A549 (cell line): ENCODE measurements at regions not wholly inside any gene's neighbourhood (a gene's known extent, or its start where the extent isn't known, plus 50 kb on each side); places are given as distances from the start of the nearest gene placed in this dataset.

Source experiments
- CBX8 ChIP-seq: fragments of 200-600 bp; sonication (generic); IDR thresholded peaks from 2 replicates; pipeline ENCODE4 v1.6.1; 2016
- HDAC2 ChIP-seq: fragments of 200-600 bp; sonication (generic); IDR thresholded peaks from 2 replicates; pipeline ENCODE4 v1.6.1; 2016
- HOXB13 ChIP-seq: fragments of 250-450 bp; sonication (Bioruptor Pico); IDR thresholded peaks from 2 replicates; pipeline ENCODE4 v1.5.0; 2020; ENCODE audit warnings: low read depth, mild to moderate bottlenecking, moderate library complexity
- RARB ChIP-seq: fragments of 250-450 bp; sonication (Bioruptor Pico); IDR thresholded peaks from 2 replicates; pipeline ENCODE4 v1.8.0; 2021; ENCODE audit warnings: mild to moderate bottlenecking, moderate library complexity
- TF ChIP-seq, protein P1 (sequence below): fragments of >200 bp; sonication (Bioruptor Twin); formaldehyde crosslinking; IDR thresholded peaks from 3 replicates; pipeline ENCODE4 v1.5.1; 2016
- TF ChIP-seq, protein P2 (sequence below): fragments of 200-600 bp; sonication (generic); IDR thresholded peaks from 2 replicates; pipeline ENCODE4 v1.6.1; 2016; ENCODE audit warnings: antibody characterized with exemption, mild to moderate bottlenecking, moderate library complexity

DNA sequence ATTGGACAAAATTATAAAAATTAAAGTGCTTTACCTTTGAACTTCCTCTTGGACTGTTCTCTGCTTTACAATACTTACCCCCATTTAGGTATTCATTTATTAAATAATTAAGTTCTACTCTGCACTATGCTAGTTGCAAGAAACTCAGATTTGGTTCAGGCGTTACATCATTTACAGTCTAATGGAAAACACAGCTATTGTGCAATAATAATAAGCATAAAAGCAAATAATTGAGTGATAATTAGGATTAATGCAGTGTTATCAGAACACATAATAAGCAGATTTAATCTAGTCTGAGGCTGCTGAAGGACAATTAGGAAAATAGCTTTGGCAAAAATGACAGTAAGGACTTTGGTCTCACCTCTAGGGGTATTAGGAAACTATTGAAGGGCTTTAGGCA lies 493.2 kb upstream of the ADARB2 start:
- TF ChIP-seq HOXB13 (CRISPR knock-in tag), result no peak
- TF ChIP-seq, protein P1, sequence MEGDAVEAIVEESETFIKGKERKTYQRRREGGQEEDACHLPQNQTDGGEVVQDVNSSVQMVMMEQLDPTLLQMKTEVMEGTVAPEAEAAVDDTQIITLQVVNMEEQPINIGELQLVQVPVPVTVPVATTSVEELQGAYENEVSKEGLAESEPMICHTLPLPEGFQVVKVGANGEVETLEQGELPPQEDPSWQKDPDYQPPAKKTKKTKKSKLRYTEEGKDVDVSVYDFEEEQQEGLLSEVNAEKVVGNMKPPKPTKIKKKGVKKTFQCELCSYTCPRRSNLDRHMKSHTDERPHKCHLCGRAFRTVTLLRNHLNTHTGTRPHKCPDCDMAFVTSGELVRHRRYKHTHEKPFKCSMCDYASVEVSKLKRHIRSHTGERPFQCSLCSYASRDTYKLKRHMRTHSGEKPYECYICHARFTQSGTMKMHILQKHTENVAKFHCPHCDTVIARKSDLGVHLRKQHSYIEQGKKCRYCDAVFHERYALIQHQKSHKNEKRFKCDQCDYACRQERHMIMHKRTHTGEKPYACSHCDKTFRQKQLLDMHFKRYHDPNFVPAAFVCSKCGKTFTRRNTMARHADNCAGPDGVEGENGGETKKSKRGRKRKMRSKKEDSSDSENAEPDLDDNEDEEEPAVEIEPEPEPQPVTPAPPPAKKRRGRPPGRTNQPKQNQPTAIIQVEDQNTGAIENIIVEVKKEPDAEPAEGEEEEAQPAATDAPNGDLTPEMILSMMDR, result no peak
- TF ChIP-seq, protein P2, sequence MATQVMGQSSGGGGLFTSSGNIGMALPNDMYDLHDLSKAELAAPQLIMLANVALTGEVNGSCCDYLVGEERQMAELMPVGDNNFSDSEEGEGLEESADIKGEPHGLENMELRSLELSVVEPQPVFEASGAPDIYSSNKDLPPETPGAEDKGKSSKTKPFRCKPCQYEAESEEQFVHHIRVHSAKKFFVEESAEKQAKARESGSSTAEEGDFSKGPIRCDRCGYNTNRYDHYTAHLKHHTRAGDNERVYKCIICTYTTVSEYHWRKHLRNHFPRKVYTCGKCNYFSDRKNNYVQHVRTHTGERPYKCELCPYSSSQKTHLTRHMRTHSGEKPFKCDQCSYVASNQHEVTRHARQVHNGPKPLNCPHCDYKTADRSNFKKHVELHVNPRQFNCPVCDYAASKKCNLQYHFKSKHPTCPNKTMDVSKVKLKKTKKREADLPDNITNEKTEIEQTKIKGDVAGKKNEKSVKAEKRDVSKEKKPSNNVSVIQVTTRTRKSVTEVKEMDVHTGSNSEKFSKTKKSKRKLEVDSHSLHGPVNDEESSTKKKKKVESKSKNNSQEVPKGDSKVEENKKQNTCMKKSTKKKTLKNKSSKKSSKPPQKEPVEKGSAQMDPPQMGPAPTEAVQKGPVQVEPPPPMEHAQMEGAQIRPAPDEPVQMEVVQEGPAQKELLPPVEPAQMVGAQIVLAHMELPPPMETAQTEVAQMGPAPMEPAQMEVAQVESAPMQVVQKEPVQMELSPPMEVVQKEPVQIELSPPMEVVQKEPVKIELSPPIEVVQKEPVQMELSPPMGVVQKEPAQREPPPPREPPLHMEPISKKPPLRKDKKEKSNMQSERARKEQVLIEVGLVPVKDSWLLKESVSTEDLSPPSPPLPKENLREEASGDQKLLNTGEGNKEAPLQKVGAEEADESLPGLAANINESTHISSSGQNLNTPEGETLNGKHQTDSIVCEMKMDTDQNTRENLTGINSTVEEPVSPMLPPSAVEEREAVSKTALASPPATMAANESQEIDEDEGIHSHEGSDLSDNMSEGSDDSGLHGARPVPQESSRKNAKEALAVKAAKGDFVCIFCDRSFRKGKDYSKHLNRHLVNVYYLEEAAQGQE, result no peak
- TF ChIP-seq RARB (CRISPR knock-in tag), result no peak
- no peak for TF ChIP-seq CBX8
- no peak for TF ChIP-seq HDAC2
